Left lobe of liver (tissue), 2 donors: ENCODE measurements at regions not wholly inside any gene's neighbourhood (a gene's known extent, or its start where the extent isn't known, plus 50 kb on each side); places are given as distances from the start of the nearest gene placed in this dataset.

Experiments used
- ATAC-seq: fragments of 200-7000 bp; cut with Tn5 transposase; one replicate; pipeline ENCODE4 v1.9.1; 2020; ENCODE audit warnings: mild to moderate bottlenecking, moderate library complexity
- DNase-seq: peaks from one replicate; pipeline ENCODE4 v3.0.0-alpha.2; 2020; ENCODE audit warnings: low spot score
- donor health status: DM: no; HTN: no; CAD: no; lungs with moderate emphysema.
- donor health status: DM: no; HTN: yes; CAD: no.

- DNase-seq (no peak), ATAC-seq (no peak)
Measured at GRCh38 chr4:108567831-108568230, 52.5 kb upstream of the RPL34 start.

- ATAC-seq: no peak
- DNase-seq: no peak
Measured at GRCh38 chr4:108561116-108561515, 59.3 kb upstream of the RPL34 start.

- peak; percentile 36 for ATAC-seq
- no peak for DNase-seq
Measured at GRCh38 chr4:108560616-108561015, 59.8 kb upstream of the RPL34 start.

- no peak for DNase-seq
- ATAC-seq: no peak
Measured at GRCh38 chr4:108559911-108560310, 60.5 kb upstream of the RPL34 start.

GRCh38 chr4:108559068-108559793 is 61.1 kb upstream of the RPL34 start:
- ATAC-seq: no peak
- DNase-seq: no peak

- ATAC-seq (no peak), DNase-seq (no peak)
Measured at GRCh38 chr4:108556588-108557200, 63.7 kb upstream of the RPL34 start.

- DNase-seq (no peak), ATAC-seq (no peak)
Measured at GRCh38 chr4:108556166-108556565, 64.2 kb upstream of the RPL34 start.

GRCh38 chr4:108555701-108556100 is 64.7 kb upstream of the RPL34 start:
- ATAC-seq (no peak), DNase-seq (no peak)

GRCh38 chr4:108547682-108548081 is 72.7 kb upstream of the RPL34 start:
- ATAC-seq (no peak), DNase-seq (no peak)

- no peak for DNase-seq
- ATAC-seq: no peak
Measured at GRCh38 chr4:108546728-108547127, 73.6 kb upstream of the RPL34 start.

- ATAC-seq: no peak
- DNase-seq: no peak
Measured at GRCh38 chr4:108544481-108544880, 75.9 kb upstream of the RPL34 start.

GRCh38 chr4:108543359-108543968 is 76.9 kb upstream of the RPL34 start:
- no peak for DNase-seq
- ATAC-seq: no peak

- DNase-seq: no peak
- no peak for ATAC-seq
Measured at GRCh38 chr4:108540536-108540935, 79.8 kb upstream of the RPL34 start.

GRCh38 chr4:108536577-108536976 is 83.8 kb upstream of the RPL34 start:
- no peak for ATAC-seq
- no peak for DNase-seq

GRCh38 chr4:108535757-108536156 is 84.6 kb upstream of the RPL34 start:
- DNase-seq (no peak), ATAC-seq (no peak)

- DNase-seq (no peak), ATAC-seq (no peak)
Measured at GRCh38 chr4:108533876-108534275, 86.5 kb upstream of the RPL34 start.

GRCh38 chr4:108533245-108533844 is 87.0 kb upstream of the RPL34 start:
- no peak for ATAC-seq

GRCh38 chr4:108532738-108533137 is 87.6 kb upstream of the RPL34 start:
- DNase-seq: no peak
- ATAC-seq: no peak

More at GRCh38 chr4:108533245-108533844, 87.0 kb upstream of the RPL34 start:
- DNase-seq: no peak

GRCh38 chr4:108532187-108532586 is 88.2 kb upstream of the RPL34 start:
- DNase-seq: no peak
- no peak for ATAC-seq

GRCh38 chr4:108531461-108531860 is 88.9 kb upstream of the RPL34 start:
- ATAC-seq (no peak), DNase-seq (no peak)

GRCh38 chr4:108529984-108530905 is 90.1 kb upstream of the RPL34 start:
- DNase-seq: no peak
- no peak for ATAC-seq
